Testis (tissue), 2 donors: ENCODE measurements at regions not wholly inside any gene's neighbourhood (a gene's known extent, or its start where the extent isn't known, plus 50 kb on each side); places are given as distances from the start of the nearest gene placed in this dataset.

ENCODE experiments used
- DNase-seq: peaks from one replicate; pipeline ENCODE4 v3.0.0-alpha.2; 2019
- H3K27ac ChIP-seq, 2 donors: fragments of 200-600 bp; sonication (generic); one replicate each; pipeline ENCODE4 v1.5.1; 2019
- H3K27me3 ChIP-seq: fragments of 200-600 bp; sonication (generic); one replicate; pipeline ENCODE4 v1.5.1; 2019
- H3K36me3 ChIP-seq: fragments of 200-600 bp; sonication (generic); one replicate; pipeline ENCODE4 v1.5.1; 2017; ENCODE audit warnings: low read depth; ENCODE audit errors: missing control alignments
- H3K4me1 ChIP-seq: fragments of 200-600 bp; sonication (generic); one replicate; pipeline ENCODE4 v1.5.1; 2019
- H3K4me3 ChIP-seq, 2 donors: fragments of 200-600 bp; sonication (generic); one replicate each; pipeline ENCODE4 v1.5.1; 2017 to 2019
- H3K9me3 ChIP-seq: fragments of 200-600 bp; sonication (generic); one replicate; pipeline ENCODE4 v1.5.1; 2017
- CTCF ChIP-seq, 3 experiments: fragments of 450-650 bp in 2 of 3; fragments of 200-600 bp in 1 of 3; sonication (generic) in 1 of 3; IDR thresholded peaks; one replicate each; pipeline ENCODE4 v1.5.1; 2016 to 2019; ENCODE audit warnings: antibody characterized with exemption in 3 of 3, mild to moderate bottlenecking in 2 of 3, moderate library complexity in 1 of 3
- POLR2A ChIP-seq: fragments of 450-650 bp; IDR thresholded peaks from one replicate; pipeline ENCODE4 v1.6.1; 2017; ENCODE audit warnings: antibody characterized with exemption, mild to moderate bottlenecking, moderate library complexity
- WGBS, 2 donors: methylation state at CpG; one replicate each; pipeline ENCODE4 v1.1.5; 2018; 5-methylcytosine and 5-hydroxymethylcytosine counted together
- intact Hi-C: fragments of 100-400 bp; cut with DNase I; formaldehyde crosslinking; loops from one replicate; pipeline ENCODE4 v1.15.1; 2023; ENCODE audit warnings: low total_unique reads

- 92 to 94% methylated on average over 2 of the region's 2 CpGs for WGBS, 2 donors
- Histone ChIP-seq H3K4me3 (no peak overlapping the region), H3K36me3 (no peaks in the 10 kb centered on the region), H3K4me1 (no peaks in the 10 kb centered on the region), H3K27me3 (no peaks in the 10 kb centered on the region), H3K9me3 (no peaks in the 10 kb centered on the region), H3K27ac (no peak overlapping the region)
- TF ChIP-seq CTCF (IDR thresholded peaks at IDR 0.05): no peak
- TF ChIP-seq POLR2A: no peak
- no peak for DNase-seq
- intact Hi-C loops: no loop called here
These were observed 358.1 kb upstream of the CRIM1 start for GRCh38 chr2:35997488-35997887.

- WGBS, 2 donors: 48 to 53% methylated on average over 4 of the region's 4 CpGs
- Histone ChIP-seq H3K27me3 (no peaks in the 10 kb centered on the region), H3K27ac (no peak overlapping the region), H3K36me3 (no peaks in the 10 kb centered on the region), H3K9me3 (no peaks in the 10 kb centered on the region), H3K4me3 (no peak overlapping the region), H3K4me1 (no peaks in the 10 kb centered on the region)
- intact Hi-C loops: no loop called here
- DNase-seq: no peak
- TF ChIP-seq CTCF (IDR thresholded peaks at IDR 0.05): no peak
These were observed 366.1 kb upstream of the CRIM1 start for GRCh38 chr2:35989503-35989902.

- Histone ChIP-seq H3K36me3 (no peaks in the 10 kb centered on the region), H3K4me3 (no peak overlapping the region), H3K27me3 (no peaks in the 10 kb centered on the region), H3K9me3 (no peaks in the 10 kb centered on the region), H3K4me1 (no peaks in the 10 kb centered on the region), H3K27ac (no peak overlapping the region)
- intact Hi-C loops: no loop called here
- no peak for DNase-seq
- TF ChIP-seq CTCF (IDR thresholded peaks at IDR 0.05): no peak
- no peak for TF ChIP-seq POLR2A
These were observed 366.5 kb upstream of the CRIM1 start for GRCh38 chr2:35989040-35989439.

- intact Hi-C loops: no loop called here
- WGBS, 2 donors: 79 to 86% methylated on average over 2 of the region's 2 CpGs
- no peak for DNase-seq
- H3K27me3 ChIP-seq: no peaks in the 10 kb centered on the region
- no peak overlapping the region for H3K27ac ChIP-seq
- H3K36me3 ChIP-seq: no peaks in the 10 kb centered on the region
- TF ChIP-seq CTCF (IDR thresholded peaks at IDR 0.05) (no peak), POLR2A (no peak)
- H3K4me3 ChIP-seq: no peak overlapping the region
- no peaks in the 10 kb centered on the region for H3K9me3 ChIP-seq
- H3K4me1 ChIP-seq: no peaks in the 10 kb centered on the region
These were observed 368.7 kb upstream of the CRIM1 start for GRCh38 chr2:35986871-35987270.

- no peak for DNase-seq
- 95 to 97% methylated on average over 1 of the region's 1 CpG for WGBS, 2 donors
- Histone ChIP-seq H3K27me3 (no peaks in the 10 kb centered on the region), H3K36me3 (no peaks in the 10 kb centered on the region), H3K4me3 (no peak overlapping the region), H3K27ac (no peak overlapping the region), H3K4me1 (no peaks in the 10 kb centered on the region), H3K9me3 (no peaks in the 10 kb centered on the region)
- intact Hi-C loops: no loop called here
- TF ChIP-seq POLR2A: no peak
- TF ChIP-seq CTCF (IDR thresholded peaks at IDR 0.05): no peak
These were observed 377.4 kb upstream of the CRIM1 start for GRCh38 chr2:35978218-35978617.
